ENCODE measurements at regions not wholly inside any gene's neighbourhood (a gene's known extent, or its start where the extent isn't known, plus 50 kb on each side); places are given as distances from the start of the nearest gene placed in this dataset.

DNA sequence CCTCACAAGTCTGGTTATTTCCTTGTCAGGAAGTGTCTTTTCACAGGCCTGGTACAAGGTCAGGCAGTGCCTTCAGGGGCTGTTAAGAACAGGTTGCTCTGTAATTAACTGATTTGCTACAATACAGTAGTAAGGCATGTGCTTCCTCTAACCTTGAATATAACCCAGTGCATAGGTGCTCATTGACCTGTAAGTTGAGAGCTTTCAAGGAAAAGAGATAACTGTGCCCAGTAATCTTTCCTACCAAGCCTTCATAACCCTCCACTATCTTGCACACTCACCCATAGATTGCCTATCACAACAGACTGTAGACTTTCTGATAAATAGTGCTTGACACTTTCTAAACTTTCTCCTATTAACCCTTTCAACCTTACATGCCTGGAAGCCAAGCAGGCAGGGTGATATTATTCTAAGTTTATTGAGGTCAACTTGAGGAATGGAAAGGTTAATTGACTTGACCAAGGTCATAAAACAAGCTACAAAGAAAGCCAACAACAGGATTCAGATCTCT, 148.1 kb downstream of the PPARGC1A start:
- no peaks in the 10 kb centered on the region for H3K79me2 ChIP-seq (ENCODE audit: insufficient read depth, low read length)
- H3K4me3 ChIP-seq (ENCODE audit: insufficient read depth, low read length, poor library complexity, severe bottlenecking), result no peak overlapping the region
- no peaks in the 10 kb centered on the region for H3F3A ChIP-seq (ENCODE audit: insufficient read depth)
- H3K9me3 ChIP-seq (ENCODE audit: insufficient read depth, low read length), result no peaks in the 10 kb centered on the region
- no peaks in the 10 kb centered on the region for H3K9me2 ChIP-seq (replicated peaks; ENCODE audit: insufficient read depth, low read length)
- no peak overlapping the region for H3K9ac ChIP-seq (ENCODE audit: low read length)
- H4K20me1 ChIP-seq (ENCODE audit: low read depth, low read length), result no peaks in the 10 kb centered on the region
- H3K27me3 ChIP-seq (ENCODE audit: low read length), result no peaks in the 10 kb centered on the region
- H3K36me3 ChIP-seq (ENCODE audit: low read length), result no peaks in the 10 kb centered on the region
- TF ChIP-seq CTCF (IDR thresholded peaks at IDR 0.05; ENCODE audit: insufficient read depth, low read length, poor library complexity, severe bottlenecking) (no peak), EZH2phosphoT487 (conservative IDR thresholded peaks at IDR 0.05; ENCODE audit: low read length) (no peak)
- no peak overlapping the region for H3K4me2 ChIP-seq (ENCODE audit: low read depth, low read length, poor library complexity, severe bottlenecking)
- no peak overlapping the region for H3K27ac ChIP-seq (ENCODE audit: low read depth, low read length)
- H2AFZ ChIP-seq (ENCODE audit: low read depth, low read length, severe bottlenecking), result no peak overlapping the region

DNA sequence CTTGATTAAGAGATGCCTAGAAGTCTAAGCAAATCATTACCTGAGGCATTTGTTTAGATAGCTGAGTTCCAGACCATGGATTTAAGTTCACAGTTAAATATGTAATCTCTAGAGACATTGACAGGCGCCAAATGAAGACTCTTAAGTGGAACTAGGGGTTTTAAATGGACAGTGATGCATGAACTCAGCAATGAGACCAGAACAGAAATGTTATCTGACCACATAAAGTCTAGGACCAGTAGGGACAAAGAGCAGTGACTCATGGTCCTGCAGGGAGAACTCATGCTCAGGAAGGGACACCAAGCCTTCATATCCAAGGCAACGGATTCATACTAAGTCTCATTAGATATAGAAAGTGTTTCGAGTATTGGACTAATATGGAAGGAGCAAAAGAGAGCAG, 152.3 kb downstream of the PPARGC1A start:
- Histone ChIP-seq H3K79me2 (ENCODE audit: insufficient read depth, low read length) (no peaks in the 10 kb centered on the region), H3F3A (ENCODE audit: insufficient read depth) (no peaks in the 10 kb centered on the region), H2AFZ (ENCODE audit: low read depth, low read length, severe bottlenecking) (no peak overlapping the region), H3K9me3 (ENCODE audit: insufficient read depth, low read length) (no peaks in the 10 kb centered on the region), H3K27me3 (ENCODE audit: low read length) (no peaks in the 10 kb centered on the region), H3K9ac (ENCODE audit: low read length) (no peak overlapping the region), H3K4me2 (ENCODE audit: low read depth, low read length, poor library complexity, severe bottlenecking) (no peak overlapping the region), H4K20me1 (ENCODE audit: low read depth, low read length) (no peaks in the 10 kb centered on the region), H3K4me3 (ENCODE audit: insufficient read depth, low read length, poor library complexity, severe bottlenecking) (no peak overlapping the region), H3K36me3 (ENCODE audit: low read length) (no peaks in the 10 kb centered on the region), H3K9me2 (replicated peaks; ENCODE audit: insufficient read depth, low read length) (no peaks in the 10 kb centered on the region), H3K27ac (ENCODE audit: low read depth, low read length) (no peak overlapping the region)
- TF ChIP-seq EZH2phosphoT487 (conservative IDR thresholded peaks at IDR 0.05; ENCODE audit: low read length) (no peak), CTCF (IDR thresholded peaks at IDR 0.05; ENCODE audit: insufficient read depth, low read length, poor library complexity, severe bottlenecking) (no peak)

GRCh38 chr4:23736466-23736865, 153.4 kb downstream of the PPARGC1A start:
- H3K9me3 ChIP-seq (ENCODE audit: insufficient read depth, low read length), result no peaks in the 10 kb centered on the region
- H3K4me2 ChIP-seq (ENCODE audit: low read depth, low read length, poor library complexity, severe bottlenecking), result no peak overlapping the region
- TF ChIP-seq EZH2phosphoT487 (conservative IDR thresholded peaks at IDR 0.05; ENCODE audit: low read length) (no peak), CTCF (IDR thresholded peaks at IDR 0.05; ENCODE audit: insufficient read depth, low read length, poor library complexity, severe bottlenecking) (no peak)
- no peaks in the 10 kb centered on the region for H3F3A ChIP-seq (ENCODE audit: insufficient read depth)
- no peaks in the 10 kb centered on the region for H3K79me2 ChIP-seq (ENCODE audit: insufficient read depth, low read length)
- H4K20me1 ChIP-seq (ENCODE audit: low read depth, low read length), result no peaks in the 10 kb centered on the region
- H3K27ac ChIP-seq (ENCODE audit: low read depth, low read length), result no peak overlapping the region
- H3K9ac ChIP-seq (ENCODE audit: low read length), result no peak overlapping the region
- H3K27me3 ChIP-seq (ENCODE audit: low read length), result no peaks in the 10 kb centered on the region
- no peaks in the 10 kb centered on the region for H3K9me2 ChIP-seq (replicated peaks; ENCODE audit: insufficient read depth, low read length)
- H3K4me3 ChIP-seq (ENCODE audit: insufficient read depth, low read length, poor library complexity, severe bottlenecking), result no peak overlapping the region
- no peaks in the 10 kb centered on the region for H3K36me3 ChIP-seq (ENCODE audit: low read length)
- no peak overlapping the region for H2AFZ ChIP-seq (ENCODE audit: low read depth, low read length, severe bottlenecking)

Measured in SU-DHL-6 (cell line).